K562 (cell line): ENCODE measurements at regions not wholly inside any gene's neighbourhood (a gene's known extent, or its start where the extent isn't known, plus 50 kb on each side); places are given as distances from the start of the nearest gene placed in this dataset.

Experiments
- CBFA2T3 ChIP-seq: fragments of 450-650 bp; IDR thresholded peaks from 2 replicates; pipeline ENCODE4 v1.6.1; 2017
- HNRNPUL1 ChIP-seq: fragments of 200-400 bp; formaldehyde crosslinking; IDR thresholded peaks from 2 replicates; pipeline ENCODE4 v1.6.1; 2017; ENCODE audit warnings: low read length
- MEF2D ChIP-seq: conservative IDR thresholded peaks from 2 replicates; pipeline ENCODE4 v1.6.1; 2016; ENCODE audit warnings: low read depth, missing genetic modification characterization, missing compliant biosample characterization
- SIN3B ChIP-seq: fragments of 450-650 bp; IDR thresholded peaks from 2 replicates; pipeline ENCODE4 v1.6.1; 2017; ENCODE audit warnings: low read depth, mild to moderate bottlenecking, moderate library complexity
- TF ChIP-seq, protein P1 (sequence below), 2 experiments: fragments of 450-650 bp in 1 of 2; IDR thresholded peaks; 2 replicates each; pipeline ENCODE4 v1.6.1; 2011 to 2017; ENCODE audit warnings: low read depth in 2 of 2, antibody characterized with exemption in 1 of 2, borderline replicate concordance in 1 of 2, low read length in 1 of 2, mild to moderate bottlenecking in 1 of 2, mixed read lengths in 1 of 2; ENCODE audit not compliant: control insufficient read depth in 1 of 2
- TF ChIP-seq, protein P2 (sequence below): fragments of 200-800 bp; sonication (Bioruptor generic); IDR thresholded peaks from 2 replicates; pipeline ENCODE4 v1.6.1; 2017; ENCODE audit warnings: missing genetic modification characterization, missing compliant biosample characterization

DNA sequence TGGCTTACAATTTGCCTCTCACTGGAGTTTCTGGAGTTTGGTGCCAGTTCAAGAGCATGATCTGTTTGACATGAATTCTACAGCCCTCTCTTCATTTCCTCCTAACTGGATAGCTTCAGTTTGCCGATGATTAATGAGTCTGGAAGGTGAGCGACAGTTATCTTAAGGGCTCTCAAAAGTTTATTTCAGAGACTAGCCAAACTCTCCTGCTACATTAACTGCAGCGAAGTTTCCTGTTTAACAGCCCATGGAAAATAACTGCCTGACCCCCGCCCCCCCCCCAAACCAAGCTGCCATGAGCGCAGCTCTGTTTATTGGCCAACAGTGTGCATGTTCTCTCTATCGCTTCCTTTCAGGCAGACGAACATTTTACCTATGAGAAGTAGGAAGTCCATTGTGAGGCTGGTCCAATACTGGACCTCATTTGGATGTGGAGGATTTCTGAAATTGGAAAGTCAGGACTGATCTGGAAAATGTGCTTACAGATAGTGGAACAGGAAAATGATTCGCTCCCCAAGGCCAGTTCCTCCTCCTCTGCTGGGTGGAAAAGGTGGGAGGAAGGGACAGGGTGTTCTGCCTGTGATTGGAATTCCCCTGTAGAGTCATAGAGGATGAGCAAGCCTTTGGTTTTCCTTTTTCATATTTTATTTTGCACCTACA, 522.2 kb upstream of the JAG1 start:
- TF ChIP-seq CBFA2T3 (no peak), MEF2D (tag) (no peak), SIN3B (no peak), HNRNPUL1 (no peak)
- TF ChIP-seq, protein P1, sequence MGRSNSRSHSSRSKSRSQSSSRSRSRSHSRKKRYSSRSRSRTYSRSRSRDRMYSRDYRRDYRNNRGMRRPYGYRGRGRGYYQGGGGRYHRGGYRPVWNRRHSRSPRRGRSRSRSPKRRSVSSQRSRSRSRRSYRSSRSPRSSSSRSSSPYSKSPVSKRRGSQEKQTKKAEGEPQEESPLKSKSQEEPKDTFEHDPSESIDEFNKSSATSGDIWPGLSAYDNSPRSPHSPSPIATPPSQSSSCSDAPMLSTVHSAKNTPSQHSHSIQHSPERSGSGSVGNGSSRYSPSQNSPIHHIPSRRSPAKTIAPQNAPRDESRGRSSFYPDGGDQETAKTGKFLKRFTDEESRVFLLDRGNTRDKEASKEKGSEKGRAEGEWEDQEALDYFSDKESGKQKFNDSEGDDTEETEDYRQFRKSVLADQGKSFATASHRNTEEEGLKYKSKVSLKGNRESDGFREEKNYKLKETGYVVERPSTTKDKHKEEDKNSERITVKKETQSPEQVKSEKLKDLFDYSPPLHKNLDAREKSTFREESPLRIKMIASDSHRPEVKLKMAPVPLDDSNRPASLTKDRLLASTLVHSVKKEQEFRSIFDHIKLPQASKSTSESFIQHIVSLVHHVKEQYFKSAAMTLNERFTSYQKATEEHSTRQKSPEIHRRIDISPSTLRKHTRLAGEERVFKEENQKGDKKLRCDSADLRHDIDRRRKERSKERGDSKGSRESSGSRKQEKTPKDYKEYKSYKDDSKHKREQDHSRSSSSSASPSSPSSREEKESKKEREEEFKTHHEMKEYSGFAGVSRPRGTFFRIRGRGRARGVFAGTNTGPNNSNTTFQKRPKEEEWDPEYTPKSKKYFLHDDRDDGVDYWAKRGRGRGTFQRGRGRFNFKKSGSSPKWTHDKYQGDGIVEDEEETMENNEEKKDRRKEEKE (IDR thresholded peaks at IDR 0.05; ENCODE audit: borderline replicate concordance in 1 of 2, control insufficient read depth in 1 of 2, low read depth in 2 of 2, low read length in 1 of 2), result no peak
- TF ChIP-seq, protein P2, sequence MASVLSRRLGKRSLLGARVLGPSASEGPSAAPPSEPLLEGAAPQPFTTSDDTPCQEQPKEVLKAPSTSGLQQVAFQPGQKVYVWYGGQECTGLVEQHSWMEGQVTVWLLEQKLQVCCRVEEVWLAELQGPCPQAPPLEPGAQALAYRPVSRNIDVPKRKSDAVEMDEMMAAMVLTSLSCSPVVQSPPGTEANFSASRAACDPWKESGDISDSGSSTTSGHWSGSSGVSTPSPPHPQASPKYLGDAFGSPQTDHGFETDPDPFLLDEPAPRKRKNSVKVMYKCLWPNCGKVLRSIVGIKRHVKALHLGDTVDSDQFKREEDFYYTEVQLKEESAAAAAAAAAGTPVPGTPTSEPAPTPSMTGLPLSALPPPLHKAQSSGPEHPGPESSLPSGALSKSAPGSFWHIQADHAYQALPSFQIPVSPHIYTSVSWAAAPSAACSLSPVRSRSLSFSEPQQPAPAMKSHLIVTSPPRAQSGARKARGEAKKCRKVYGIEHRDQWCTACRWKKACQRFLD (CRISPR knock-in tag), result no peak
